HEK293T (cell line): ENCODE measurements at regions not wholly inside any gene's neighbourhood (a gene's known extent, or its start where the extent isn't known, plus 50 kb on each side); places are given as distances from the start of the nearest gene placed in this dataset.
"Not testable (repeated sequence)": the region's sequence is repeated elsewhere in the genome, so short reads cannot be mapped to it uniquely, and the experiment has no call there.

Source experiments
- ARNT ChIP-seq: fragments of 450-650 bp; IDR thresholded peaks from 2 replicates; pipeline ENCODE4 v1.6.1; 2017; ENCODE audit warnings: mild to moderate bottlenecking
- BHLHE40 ChIP-seq: fragments of 450-650 bp; IDR thresholded peaks from 2 replicates; pipeline ENCODE4 v1.6.1; 2016; ENCODE audit warnings: mild to moderate bottlenecking, moderate library complexity, borderline replicate concordance
- ELF4 ChIP-seq: fragments of 450-650 bp; IDR thresholded peaks from 2 replicates; pipeline ENCODE4 v1.6.1; 2017; ENCODE audit warnings: antibody characterized with exemption
- FOXA1 ChIP-seq: fragments of 450-650 bp; IDR thresholded peaks from 2 replicates; pipeline ENCODE4 v1.6.1; 2016; ENCODE audit warnings: mild to moderate bottlenecking
- FOXK2 ChIP-seq: fragments of 450-650 bp; IDR thresholded peaks from 2 replicates; pipeline ENCODE4 v1.6.1; 2016; ENCODE audit warnings: mild to moderate bottlenecking
- L3MBTL2 ChIP-seq: fragments of 450-650 bp; conservative IDR thresholded peaks from 2 replicates; pipeline ENCODE4 v1.6.1; 2016; ENCODE audit warnings: mild to moderate bottlenecking
- SP1 ChIP-seq: fragments of 450-650 bp; IDR thresholded peaks from 2 replicates; pipeline ENCODE4 v1.6.1; 2017
- SUZ12 ChIP-seq: fragments of 450-650 bp; IDR thresholded peaks from 2 replicates; pipeline ENCODE4 v1.6.1; 2016; ENCODE audit warnings: mild to moderate bottlenecking
- ZNF384 ChIP-seq: fragments of 450-650 bp; IDR thresholded peaks from 2 replicates; pipeline ENCODE4 v1.6.1; 2016

GRCh38 chr7:29701540-29701939, 104.8 kb upstream of the WIPF3 start:
- TF ChIP-seq FOXA1, BHLHE40, ELF4, L3MBTL2, ARNT, ZNF384, SP1, FOXK2, SUZ12: not testable (repeated sequence)
